AG09319 (cell line): ENCODE measurements at regions not wholly inside any gene's neighbourhood (a gene's known extent, or its start where the extent isn't known, plus 50 kb on each side); places are given as distances from the start of the nearest gene placed in this dataset.

Source experiments
- DNase-seq: peaks from one replicate; pipeline ENCODE4 v3.0.0-alpha.2; 2010; ENCODE audit warnings: low read depth; ENCODE audit errors: extremely low read depth
- TF ChIP-seq, protein P1 (sequence below): IDR thresholded peaks from 2 replicates; pipeline ENCODE4 v1.5.1; 2011; ENCODE audit warnings: low read depth, mild to moderate bottlenecking, inconsistent platforms, low read length, moderate library complexity

DNA sequence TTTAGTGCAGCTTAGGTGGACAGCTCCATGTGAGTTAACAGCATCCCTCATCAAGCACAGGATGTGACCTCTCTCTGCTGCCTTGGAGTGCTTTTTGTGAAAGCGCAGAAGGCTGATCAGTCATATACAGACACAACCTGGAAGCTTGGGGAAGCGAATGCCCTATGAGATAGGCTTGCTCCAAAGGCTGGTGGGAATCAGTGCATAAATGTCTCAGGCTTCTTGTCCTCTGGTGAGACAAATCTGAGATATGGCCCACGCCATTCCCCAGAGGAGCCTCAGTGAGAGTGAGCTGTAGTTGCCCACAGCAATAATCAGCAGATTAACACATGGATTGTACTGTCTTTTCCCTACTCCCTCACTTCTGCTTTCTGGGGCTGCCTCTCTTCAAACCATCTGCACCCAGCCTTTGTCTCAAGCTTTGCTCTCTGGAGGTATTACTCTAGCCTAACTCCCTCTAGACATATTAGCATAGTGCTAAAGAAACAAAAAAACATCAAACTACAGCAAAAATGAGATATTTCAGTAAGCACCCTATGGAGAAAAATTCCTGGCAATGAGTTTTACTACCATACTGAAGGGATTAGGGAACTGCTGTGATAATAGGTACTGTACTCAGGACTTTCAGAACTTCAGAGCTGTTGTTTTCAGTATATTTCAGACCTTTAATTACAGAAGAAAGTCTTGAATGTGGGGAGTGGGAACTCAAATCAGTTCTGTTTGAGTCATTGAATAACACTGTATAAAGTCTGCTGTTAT is 113.7 kb downstream of the OXSM start:
- TF ChIP-seq, protein P1, sequence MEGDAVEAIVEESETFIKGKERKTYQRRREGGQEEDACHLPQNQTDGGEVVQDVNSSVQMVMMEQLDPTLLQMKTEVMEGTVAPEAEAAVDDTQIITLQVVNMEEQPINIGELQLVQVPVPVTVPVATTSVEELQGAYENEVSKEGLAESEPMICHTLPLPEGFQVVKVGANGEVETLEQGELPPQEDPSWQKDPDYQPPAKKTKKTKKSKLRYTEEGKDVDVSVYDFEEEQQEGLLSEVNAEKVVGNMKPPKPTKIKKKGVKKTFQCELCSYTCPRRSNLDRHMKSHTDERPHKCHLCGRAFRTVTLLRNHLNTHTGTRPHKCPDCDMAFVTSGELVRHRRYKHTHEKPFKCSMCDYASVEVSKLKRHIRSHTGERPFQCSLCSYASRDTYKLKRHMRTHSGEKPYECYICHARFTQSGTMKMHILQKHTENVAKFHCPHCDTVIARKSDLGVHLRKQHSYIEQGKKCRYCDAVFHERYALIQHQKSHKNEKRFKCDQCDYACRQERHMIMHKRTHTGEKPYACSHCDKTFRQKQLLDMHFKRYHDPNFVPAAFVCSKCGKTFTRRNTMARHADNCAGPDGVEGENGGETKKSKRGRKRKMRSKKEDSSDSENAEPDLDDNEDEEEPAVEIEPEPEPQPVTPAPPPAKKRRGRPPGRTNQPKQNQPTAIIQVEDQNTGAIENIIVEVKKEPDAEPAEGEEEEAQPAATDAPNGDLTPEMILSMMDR = no peak
- DNase-seq = no peak

- no peak for DNase-seq
- TF ChIP-seq, protein P1 = no peak
These were observed 114.3 kb downstream of the OXSM start for GRCh38 chr3:25904206-25904605.

DNA sequence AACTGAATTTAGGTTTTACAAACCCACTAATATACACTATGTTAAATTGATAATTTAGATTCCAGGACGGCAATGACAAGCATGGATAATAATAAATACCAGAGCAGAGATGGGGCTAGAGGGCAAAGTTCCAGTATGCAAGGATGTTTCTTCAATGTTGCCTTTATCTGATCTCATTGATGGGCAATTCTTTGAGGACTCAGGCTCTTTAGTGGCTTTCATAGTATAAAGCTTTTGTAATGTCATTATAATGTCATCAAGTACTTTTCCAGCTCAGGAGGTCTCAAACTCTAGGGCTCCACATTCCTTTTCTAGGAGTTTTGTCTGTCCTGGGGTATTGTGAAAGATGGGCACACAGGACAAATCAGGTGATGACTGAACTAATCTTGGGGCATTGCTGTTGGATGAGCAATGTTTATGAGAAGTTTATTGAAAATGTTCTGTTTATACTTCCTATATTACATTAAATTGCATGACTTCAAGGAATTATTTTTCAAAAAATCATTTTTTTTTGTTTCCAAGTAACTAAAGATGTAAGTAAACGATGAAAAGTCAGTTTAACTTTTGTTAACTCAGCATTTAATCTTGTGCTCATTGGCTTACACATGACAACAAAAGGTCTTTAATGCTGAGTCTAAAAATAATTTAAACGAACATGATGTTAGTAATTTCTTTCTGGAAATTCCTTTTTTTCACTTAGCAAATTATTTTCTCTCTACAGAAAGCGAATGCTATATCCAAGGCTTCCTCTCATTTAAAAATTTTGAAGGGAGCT is 116.4 kb downstream of the OXSM start:
- no peak for DNase-seq
- TF ChIP-seq, protein P1 = no peak

- TF ChIP-seq, protein P1 = no peak
These were observed 117.2 kb downstream of the OXSM start for GRCh38 chr3:25907081-25907480.

DNA sequence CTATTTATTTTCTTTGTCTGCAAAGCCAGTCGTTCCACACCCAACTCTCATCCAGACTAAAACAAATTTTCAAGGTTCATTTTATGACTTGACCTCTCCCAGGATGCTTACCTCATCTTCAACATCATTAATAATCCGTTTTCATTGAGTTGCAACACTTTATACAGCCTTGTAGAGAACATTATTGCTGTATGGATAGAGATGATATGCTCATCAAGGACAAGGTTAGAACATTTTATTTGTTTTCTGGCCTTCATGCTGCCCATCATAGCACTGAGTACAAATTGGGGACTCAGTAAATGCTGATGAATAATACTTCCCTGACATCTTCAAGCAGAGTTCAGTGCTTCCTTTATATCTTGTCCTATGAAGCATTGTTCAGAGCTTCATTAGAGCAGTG is 120.2 kb downstream of the OXSM start:
- TF ChIP-seq, protein P1 = no peak
- no peak for DNase-seq

More at GRCh38 chr3:25907081-25907480, 117.2 kb downstream of the OXSM start:
- DNase-seq = no peak

GRCh38 chr3:25910997-25911396 is 121.1 kb downstream of the OXSM start:
- TF ChIP-seq, protein P1 = no peak; the same call in 1 of the 2 replicates
- no peak for DNase-seq
